Activated CD8-positive, alpha-beta T cell treated with anti-CD3 and anti-CD28 coated beads, Interleukin-2, amount 10 ng/mL, durations not matched to agents 7 days and 5 days (primary cell): ENCODE measurements at regions not wholly inside any gene's neighbourhood (a gene's known extent, or its start where the extent isn't known, plus 50 kb on each side); places are given as distances from the start of the nearest gene placed in this dataset.

Source experiments
- ATAC-seq: fragments of 150-1000 bp; cut with Tn5 transposase; one replicate; pipeline ENCODE4 v1.10.0; 2021; ENCODE audit warnings: moderate library complexity
- CTCF ChIA-PET: fragments of 350-600 bp; sonication (Branson Sonifier 250); formaldehyde crosslinking; loops from one replicate; lab custom pipeline; 2021; ENCODE audit warnings: antibody characterized with exemption; lab: Charles Lee
- POLR2A ChIA-PET: fragments of 350-600 bp; sonication (Branson Sonifier 250); formaldehyde crosslinking; loops from one replicate; lab custom pipeline; 2021; ENCODE audit warnings: antibody characterized with exemption; lab: Charles Lee
- DNase-seq: peaks from one replicate; pipeline ENCODE4 v3.0.0-alpha.2; 2020
- H3K27ac Mint-ChIP-seq: one replicate; pipeline ENCODE4 v1.8.0; 2021; ENCODE audit warnings: mild to moderate bottlenecking, mixed read lengths
- H3K27me3 Mint-ChIP-seq: one replicate; pipeline ENCODE4 v1.8.0; 2021; ENCODE audit warnings: low read depth, mixed read lengths
- H3K36me3 Mint-ChIP-seq: one replicate; pipeline ENCODE4 v1.8.0; 2021; ENCODE audit warnings: low read depth, mixed read lengths
- H3K4me1 Mint-ChIP-seq: one replicate; pipeline ENCODE4 v1.8.0; 2021; ENCODE audit warnings: low read depth, mixed read lengths
- H3K4me3 Mint-ChIP-seq: one replicate; pipeline ENCODE4 v1.8.0; 2021; ENCODE audit warnings: mild to moderate bottlenecking, mixed read lengths
- H3K9me3 Mint-ChIP-seq: one replicate; pipeline ENCODE4 v1.8.0; 2022; ENCODE audit warnings: mixed read lengths; ENCODE audit not compliant: insufficient read depth

GRCh38 chr1:201631037-201631436, 92.1 kb downstream of the NAV1 start:
- Mint-ChIP-seq H3K36me3 (no peaks in the 10 kb centered on the region), H3K9me3 (no peaks in the 10 kb centered on the region), H3K27me3 (peaks cover 4% of the 10 kb centered on the region), H3K4me1 (no peaks in the 10 kb centered on the region), H3K27ac (no peak overlapping the region), H3K4me3 (no peak overlapping the region)
- no peak for DNase-seq
- CTCF ChIA-PET, result no interaction called here
- POLR2A ChIA-PET, result no interaction called here
- ATAC-seq, result no peak

GRCh38 chr1:201632364-201632952, 93.5 kb downstream of the NAV1 start:
- H3K4me3 Mint-ChIP-seq, result no peak overlapping the region
- ChIA-PET POLR2A (no interaction called here), CTCF (no interaction called here)
- H3K4me1 Mint-ChIP-seq, result no peaks in the 10 kb centered on the region
- ATAC-seq (no peak), DNase-seq (no peak)
- no peak overlapping the region for H3K27ac Mint-ChIP-seq
- no peaks in the 10 kb centered on the region for H3K36me3 Mint-ChIP-seq
- peaks cover 4% of the 10 kb centered on the region for H3K27me3 Mint-ChIP-seq
- H3K9me3 Mint-ChIP-seq, result no peaks in the 10 kb centered on the region

GRCh38 chr1:201633297-201633696, 94.4 kb downstream of the NAV1 start:
- H3K4me1 Mint-ChIP-seq, result no peaks in the 10 kb centered on the region
- H3K27ac Mint-ChIP-seq, result no peak overlapping the region
- H3K27me3 Mint-ChIP-seq, result peaks cover 4% of the 10 kb centered on the region
- DNase-seq (no peak), ATAC-seq (no peak)
- no peaks in the 10 kb centered on the region for H3K36me3 Mint-ChIP-seq
- CTCF ChIA-PET, result no interaction called here
- no peaks in the 10 kb centered on the region for H3K9me3 Mint-ChIP-seq
- POLR2A ChIA-PET, result no interaction called here
- H3K4me3 Mint-ChIP-seq, result no peak overlapping the region

- CTCF ChIA-PET, result no interaction called here
- no peaks in the 10 kb centered on the region for H3K4me1 Mint-ChIP-seq
- H3K27me3 Mint-ChIP-seq, result peaks cover 4% of the 10 kb centered on the region
- H3K36me3 Mint-ChIP-seq, result no peaks in the 10 kb centered on the region
- DNase-seq (no peak), ATAC-seq (no peak)
- H3K9me3 Mint-ChIP-seq, result no peaks in the 10 kb centered on the region
- no peak overlapping the region for H3K4me3 Mint-ChIP-seq
- H3K27ac Mint-ChIP-seq, result no peak overlapping the region
- POLR2A ChIA-PET, result no interaction called here
These were observed 94.9 kb downstream of the NAV1 start for GRCh38 chr1:201633811-201634210.

DNA sequence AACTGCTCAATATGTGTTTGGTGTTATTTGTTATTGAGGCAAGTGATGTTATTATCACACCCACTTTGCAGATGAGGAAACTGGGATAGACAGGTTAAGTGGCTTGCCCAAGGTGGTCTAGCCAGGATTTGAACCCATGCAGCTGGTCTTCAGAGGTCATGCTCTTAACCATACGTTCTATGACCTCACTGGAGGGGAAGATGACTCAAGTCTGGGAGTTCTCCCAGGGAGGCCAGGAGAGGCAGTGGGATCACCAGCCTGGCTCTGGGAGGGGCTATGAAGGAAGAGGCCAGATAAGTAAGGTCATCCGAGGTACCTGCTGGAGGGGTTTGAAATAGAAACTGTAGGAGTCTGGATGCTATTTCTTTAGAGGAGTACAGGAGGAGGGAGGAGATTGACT, 95.3 kb downstream of the NAV1 start:
- no peak for DNase-seq
- CTCF ChIA-PET, result no interaction called here
- H3K27me3 Mint-ChIP-seq, result peaks cover 4% of the 10 kb centered on the region
- no peaks in the 10 kb centered on the region for H3K9me3 Mint-ChIP-seq
- POLR2A ChIA-PET, result interaction anchor here (0.6 kb wide), 1 partner anchor 483 kb away, joined by 3 read pairs; no protein-coding TSS in a partner anchor
- no peak for ATAC-seq
- H3K4me3 Mint-ChIP-seq, result no peak overlapping the region
- no peaks in the 10 kb centered on the region for H3K4me1 Mint-ChIP-seq
- H3K27ac Mint-ChIP-seq, result no peak overlapping the region
- no peaks in the 10 kb centered on the region for H3K36me3 Mint-ChIP-seq

DNA sequence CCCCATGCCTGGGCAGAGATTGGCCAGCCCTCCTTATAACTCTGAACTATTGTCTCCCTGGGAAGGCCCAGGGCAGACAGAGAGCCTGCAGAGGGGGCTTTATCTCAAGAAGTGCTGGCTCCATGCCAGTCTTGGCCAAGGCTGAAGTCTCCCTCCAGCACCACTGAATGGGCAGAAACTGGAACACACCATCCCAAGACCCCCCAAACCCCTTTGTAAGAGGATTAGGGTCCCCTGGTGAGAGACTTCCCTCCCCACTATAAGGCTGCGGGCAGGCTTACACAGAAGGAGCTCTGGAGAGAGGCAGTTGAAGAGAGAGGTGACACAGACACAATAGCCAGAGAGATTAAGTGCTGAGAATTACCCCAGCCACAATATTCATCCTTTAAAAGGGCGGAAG, 97.2 kb downstream of the NAV1 start:
- no peak overlapping the region for H3K27ac Mint-ChIP-seq
- ChIA-PET CTCF (no interaction called here), POLR2A (no interaction called here)
- H3K36me3 Mint-ChIP-seq, result no peaks in the 10 kb centered on the region
- no peaks in the 10 kb centered on the region for H3K9me3 Mint-ChIP-seq
- ATAC-seq (no peak), DNase-seq (no peak)
- no peak overlapping the region for H3K4me3 Mint-ChIP-seq
- no peaks in the 10 kb centered on the region for H3K4me1 Mint-ChIP-seq
- peaks cover 4% of the 10 kb centered on the region for H3K27me3 Mint-ChIP-seq

DNA sequence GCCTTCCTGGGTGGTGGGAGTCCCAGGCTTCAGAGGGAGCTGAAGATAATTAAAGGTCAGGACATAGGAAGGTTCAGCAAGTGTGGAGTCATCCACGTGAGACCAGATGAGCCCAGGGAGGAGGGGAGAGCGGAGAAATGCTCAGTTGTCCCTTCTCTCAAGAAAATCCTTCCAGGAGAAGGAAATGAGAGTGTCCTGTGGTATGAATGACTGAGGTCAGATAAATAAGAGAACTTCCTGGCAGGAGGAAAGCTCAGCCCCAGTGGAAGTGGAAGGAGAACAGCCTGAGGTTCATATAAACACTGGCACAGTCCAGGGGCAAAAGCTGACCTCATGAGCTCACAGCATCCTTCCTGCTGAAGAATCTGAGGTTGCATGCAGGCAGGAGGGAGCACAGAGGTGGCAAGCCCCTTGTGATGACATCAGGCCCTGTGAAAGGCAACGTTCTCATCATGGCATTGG, 97.6 kb downstream of the NAV1 start:
- CTCF ChIA-PET, result no interaction called here
- Mint-ChIP-seq H3K36me3 (no peaks in the 10 kb centered on the region), H3K9me3 (no peaks in the 10 kb centered on the region), H3K4me1 (no peaks in the 10 kb centered on the region), H3K27me3 (peaks cover 4% of the 10 kb centered on the region), H3K27ac (no peak overlapping the region), H3K4me3 (no peak overlapping the region)
- ATAC-seq (no peak), DNase-seq (no peak)
- POLR2A ChIA-PET, result no interaction called here

DNA sequence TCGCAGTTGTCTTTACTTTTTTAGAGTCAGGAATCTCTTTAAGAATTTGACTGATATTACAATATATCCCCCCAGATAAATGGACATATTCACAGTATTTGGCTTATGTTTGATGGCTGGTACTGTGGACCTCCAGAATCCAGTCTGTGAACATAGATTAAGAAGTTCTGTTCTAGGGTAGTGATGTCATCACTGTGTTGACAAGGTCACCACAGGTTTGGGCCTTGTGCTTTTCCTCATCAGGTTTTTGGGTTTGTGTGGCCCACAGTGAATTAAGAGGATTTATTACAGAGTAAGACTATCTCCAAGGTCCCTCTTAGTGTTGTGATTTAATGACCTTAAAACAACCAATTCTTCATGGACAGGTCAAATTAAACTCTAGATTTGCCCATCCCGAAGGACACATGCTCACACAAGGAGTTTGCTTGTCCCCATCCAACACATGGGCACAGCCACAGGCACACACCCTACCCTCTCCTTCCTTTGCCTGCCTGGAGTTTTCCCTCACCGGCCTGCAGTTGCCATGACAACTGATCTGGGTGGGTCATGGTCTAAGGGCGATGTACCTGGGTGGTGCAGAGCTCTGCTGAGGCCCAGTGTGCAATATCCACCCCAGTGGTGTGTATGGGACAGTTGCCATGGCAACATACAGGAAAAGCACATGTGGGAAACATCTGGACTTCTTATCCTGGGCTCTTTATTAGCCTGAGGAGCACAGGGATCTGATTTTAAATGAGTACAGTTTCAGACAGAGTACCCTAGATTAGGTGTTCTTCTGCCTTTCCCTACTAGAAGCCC, 98.6 kb downstream of the NAV1 start:
- H3K4me3 Mint-ChIP-seq, result no peak overlapping the region
- H3K27me3 Mint-ChIP-seq, result peaks cover 4% of the 10 kb centered on the region
- no peaks in the 10 kb centered on the region for H3K9me3 Mint-ChIP-seq

DNA sequence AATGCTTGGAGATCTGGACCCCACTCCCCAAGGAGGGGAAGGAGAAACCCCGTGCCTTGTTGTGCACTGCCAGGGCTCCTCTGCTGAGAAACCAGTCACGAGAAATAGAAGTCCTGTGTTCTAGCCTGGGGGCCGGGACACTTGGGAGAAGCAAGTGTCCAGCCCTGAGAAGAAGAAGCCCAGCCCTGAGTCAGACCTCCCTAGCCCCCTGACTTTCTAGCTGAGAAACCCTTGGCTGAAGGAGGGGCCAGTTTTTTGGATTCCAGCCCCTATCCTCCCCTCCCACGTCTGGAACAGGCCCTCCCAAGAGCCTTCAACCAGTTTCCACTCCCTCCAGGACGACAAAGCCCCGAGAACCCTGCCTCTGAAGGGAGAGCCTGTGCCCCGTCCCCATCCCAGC, 100.5 kb downstream of the NAV1 start:
- Mint-ChIP-seq H3K27ac (no peak overlapping the region), H3K4me1 (no peaks in the 10 kb centered on the region), H3K27me3 (no peaks in the 10 kb centered on the region), H3K4me3 (no peak overlapping the region), H3K36me3 (no peaks in the 10 kb centered on the region), H3K9me3 (no peaks in the 10 kb centered on the region)
- DNase-seq (no peak), ATAC-seq (no peak)
- CTCF ChIA-PET, result no interaction called here
- POLR2A ChIA-PET, result no interaction called here

More for the DNA sequence above, 98.6 kb downstream of the NAV1 start:
- DNase-seq (no peak), ATAC-seq (no peak)
- CTCF ChIA-PET, result no interaction called here
- Mint-ChIP-seq H3K27ac (no peak overlapping the region), H3K4me1 (no peaks in the 10 kb centered on the region), H3K36me3 (no peaks in the 10 kb centered on the region)
- POLR2A ChIA-PET, result no interaction called here

GRCh38 chr1:201639826-201640225, 100.9 kb downstream of the NAV1 start:
- no peak for ATAC-seq
- DNase-seq, result no peak
- POLR2A ChIA-PET, result no interaction called here
- Mint-ChIP-seq H3K4me1 (no peaks in the 10 kb centered on the region), H3K27ac (no peak overlapping the region), H3K36me3 (no peaks in the 10 kb centered on the region), H3K27me3 (peaks cover 3% of the 10 kb centered on the region), H3K9me3 (no peaks in the 10 kb centered on the region), H3K4me3 (no peak overlapping the region)
- CTCF ChIA-PET, result no interaction called here

DNA sequence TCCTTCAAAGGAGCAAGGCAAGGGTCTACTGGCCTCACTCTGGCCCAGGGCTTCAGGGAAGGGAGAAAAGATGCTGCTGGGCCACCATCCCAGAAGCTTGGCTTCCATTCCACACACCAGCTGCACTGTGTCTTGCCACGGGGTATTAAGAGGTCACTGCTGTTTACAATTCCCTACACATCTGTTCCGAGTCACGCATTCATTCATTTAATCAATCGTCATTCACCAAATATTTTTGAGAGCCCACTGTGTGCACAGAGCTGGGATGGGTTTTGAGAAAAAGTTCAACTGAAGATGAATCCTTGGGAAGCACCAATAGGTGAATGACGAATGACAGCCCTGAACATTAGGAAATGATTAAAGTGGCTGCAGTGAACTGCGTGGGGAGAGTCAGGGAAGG, 101.7 kb downstream of the NAV1 start:
- Mint-ChIP-seq H3K27me3 (peaks cover 5% of the 10 kb centered on the region), H3K27ac (no peak overlapping the region), H3K9me3 (no peaks in the 10 kb centered on the region), H3K4me1 (no peaks in the 10 kb centered on the region), H3K36me3 (no peaks in the 10 kb centered on the region), H3K4me3 (no peak overlapping the region)
- ChIA-PET CTCF (no interaction called here), POLR2A (no interaction called here)
- ATAC-seq, result no peak
- no peak for DNase-seq

DNA sequence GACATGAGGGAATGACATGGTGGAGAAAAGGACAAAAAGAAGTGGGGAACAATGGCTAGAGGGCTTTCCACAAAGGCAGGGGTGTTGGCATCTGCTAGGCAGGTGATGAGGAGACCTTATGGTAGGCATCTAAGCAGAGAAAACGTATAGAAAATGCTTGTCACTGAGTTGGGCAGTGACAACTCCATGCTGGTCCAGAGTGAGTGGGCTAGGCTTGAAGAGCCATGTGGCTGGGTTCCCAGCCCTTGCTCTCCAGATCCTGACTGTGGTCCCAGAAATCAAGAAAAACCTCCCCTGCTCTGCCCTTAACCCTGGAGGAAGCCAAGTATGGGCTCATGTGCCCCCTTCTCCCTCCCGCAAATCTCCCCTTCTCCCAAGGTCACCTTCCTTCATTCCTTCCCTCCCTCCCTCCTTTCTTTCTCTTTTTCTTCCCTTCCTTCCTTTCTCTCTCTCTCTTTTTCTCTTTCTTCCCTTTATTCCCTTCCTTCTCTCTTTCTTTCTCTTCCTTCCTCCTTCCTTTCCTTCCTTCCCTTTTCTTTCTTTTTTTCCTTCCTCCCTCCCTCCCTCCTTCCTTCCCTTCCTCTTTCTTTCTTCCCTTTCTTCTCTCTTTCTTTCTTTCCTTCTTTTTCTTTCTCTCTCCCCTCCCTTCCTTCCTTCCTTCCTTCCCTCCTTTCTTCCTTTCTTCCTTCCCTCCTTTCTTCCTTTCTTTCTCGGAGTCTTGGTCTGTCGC, 102.8 kb downstream of the NAV1 start:
- Mint-ChIP-seq H3K27ac (no peak overlapping the region), H3K4me3 (no peak overlapping the region), H3K27me3 (peaks cover 14% of the 10 kb centered on the region), H3K4me1 (no peaks in the 10 kb centered on the region), H3K9me3 (no peaks in the 10 kb centered on the region), H3K36me3 (no peaks in the 10 kb centered on the region)
- ATAC-seq, result no peak
- DNase-seq, result no peak
- CTCF ChIA-PET, result no interaction called here
- POLR2A ChIA-PET, result no interaction called here
